K562 (cell line): ENCODE measurements at regions not wholly inside any gene's neighbourhood (a gene's known extent, or its start where the extent isn't known, plus 50 kb on each side); places are given as distances from the start of the nearest gene placed in this dataset.

Source experiments
- ATAC-seq: fragments of 200-7000 bp; cut with Tn5 transposase; 3 replicates; pipeline ENCODE4 v1.9.1; 2020; ENCODE audit warnings: moderate library complexity
- BruUV-seq: library from RNA; stranded (reverse); fragments of 400-500 nt; replicated peaks from 2 replicates; lab custom pipeline; 2021; lab: Mats Ljungman, UMichigan
- CTCF ChIA-PET: fragments of 300-600 bp; formaldehyde crosslinking; extraction: SDS; loops from one replicate; lab custom pipeline; 2021; ENCODE audit warnings: low intra/inter-chr PET ratio; lab: Yijun Ruan, JAX
- POLR2A ChIA-PET: fragments of 300-600, 350-650 bp; sonication (Branson Sonifier 250); formaldehyde crosslinking; extraction: SDS; loops from one replicate; lab custom pipeline; 2021; ENCODE audit warnings: antibody characterized with exemption, inconsistent platforms; lab: Yijun Ruan, JAX
- DNase-seq, 4 experiments: peaks; one replicate each; pipeline versions ENCODE4 v3.0.0 to v3.0.0-alpha.2; 2011 to 2018; ENCODE audit warnings: low spot score in 3 of 4, mixed read lengths in 3 of 4; ENCODE audit errors: extremely low read depth in 1 of 4
- FAIRE-seq: peaks from 2 replicates; lab custom pipeline; 2011; peaks lifted over from hg19 to GRCh38; lab: Jason Lieb, UNC
- H2AFZ ChIP-seq: 2 replicates; pipeline ENCODE4 v1.6.0; 2011; ENCODE audit warnings: low read depth, low read length, control low read depth, inconsistent platforms
- H3K27ac ChIP-seq: fragments of 200-600 bp; 3 replicates; pipeline ENCODE4 v1.8.0; 2011; ENCODE audit warnings: low read depth, mild to moderate bottlenecking, control low read depth, inconsistent platforms, low read length, moderate library complexity, mixed read lengths; ENCODE audit errors: extremely low read depth
- H3K27me3 ChIP-seq, 2 experiments: fragments of 300-600 bp in 1 of 2; 2 replicates in 1 of 2; 3 replicates in 1 of 2; pipeline versions ENCODE4 v1.6.0 to v1.8.0; 2011; ENCODE audit warnings: inconsistent platforms in 2 of 2, low read length in 2 of 2, mild to moderate bottlenecking in 1 of 2, mixed read lengths in 1 of 2, moderate library complexity in 1 of 2; ENCODE audit not compliant: control insufficient read depth in 2 of 2, insufficient read depth in 2 of 2
- H3K36me3 ChIP-seq: fragments of 300-600 bp; 3 replicates; pipeline ENCODE4 v1.8.0; 2011; ENCODE audit warnings: mild to moderate bottlenecking, low read length, inconsistent platforms; ENCODE audit not compliant: control insufficient read depth, insufficient read depth
- H3K4me1 ChIP-seq, 2 experiments: fragments of 200-600 bp in 1 of 2; replicated peaks in 1 of 2; 2 replicates in 1 of 2; 3 replicates in 1 of 2; pipeline versions ENCODE4 v1.5.1 to v1.8.0; 2011; ENCODE audit warnings: inconsistent platforms in 2 of 2, low read length in 2 of 2, mild to moderate bottlenecking in 1 of 2, mixed read lengths in 1 of 2, moderate library complexity in 1 of 2; ENCODE audit not compliant: control insufficient read depth in 2 of 2, insufficient read depth in 2 of 2
- H3K4me2 ChIP-seq: 2 replicates; pipeline ENCODE4 v1.6.1; 2011; ENCODE audit warnings: low read length, control low read depth, inconsistent platforms, mixed read lengths; ENCODE audit not compliant: insufficient read depth
- H3K4me3 ChIP-seq: fragments of 200-600 bp; sonication (generic), shearing (Covaris generic); 2 replicates; pipeline ENCODE4 v1.5.1; 2016; ENCODE audit warnings: control low read depth, inconsistent platforms
- H3K79me2 ChIP-seq: fragments of 200-600 bp; 3 replicates; pipeline ENCODE4 v1.8.0; 2011; ENCODE audit warnings: low read length, inconsistent platforms; ENCODE audit not compliant: control insufficient read depth, insufficient read depth
- H3K9ac ChIP-seq, 2 experiments: 2 replicates each; pipeline versions ENCODE4 v1.6.0 to v1.6.1; 2011; ENCODE audit warnings: low read depth in 2 of 2, low read length in 2 of 2, control low read depth in 1 of 2, inconsistent platforms in 1 of 2, mild to moderate bottlenecking in 1 of 2, mixed read lengths in 1 of 2; ENCODE audit not compliant: insufficient read depth in 1 of 2
- H3K9me1 ChIP-seq: one replicate; pipeline ENCODE4 v1.6.0; 2011; ENCODE audit warnings: inconsistent platforms, mild to moderate bottlenecking, low read length, moderate library complexity; ENCODE audit not compliant: control insufficient read depth, insufficient read depth
- H3K9me3 ChIP-seq: replicated peaks from 2 replicates; pipeline ENCODE4 v1.5.1; 2011; ENCODE audit warnings: low read depth, low read length, inconsistent platforms; ENCODE audit not compliant: control insufficient read depth, insufficient read depth
- H4K20me1 ChIP-seq: replicated peaks from 2 replicates; pipeline ENCODE4 v1.6.1; 2011; ENCODE audit warnings: low read length, inconsistent platforms, mixed read lengths; ENCODE audit not compliant: control insufficient read depth, insufficient read depth
- ETV1 ChIP-seq: fragments of 450-650 bp; conservative IDR thresholded peaks from 2 replicates; pipeline ENCODE4 v1.6.1; 2016; ENCODE audit warnings: missing genetic modification characterization, control low read depth, low read depth, missing compliant biosample characterization
- FOXJ3 ChIP-seq: sonication (generic); formaldehyde crosslinking; IDR thresholded peaks from 2 replicates; pipeline ENCODE4 v1.4.0; 2020; ENCODE audit warnings: mild to moderate bottlenecking, missing genetic modification reagents
- GTF2A2 ChIP-seq: IDR thresholded peaks from 2 replicates; pipeline ENCODE4 v1.6.1; 2016; ENCODE audit warnings: mild to moderate bottlenecking, missing genetic modification characterization, missing compliant biosample characterization
- HDAC1 ChIP-seq, 2 experiments: fragments of 450-650 bp; IDR thresholded peaks; 2 replicates each; pipeline ENCODE4 v1.6.1; 2016 to 2017; ENCODE audit warnings: inconsistent platforms in 1 of 2, mild to moderate bottlenecking in 1 of 2, moderate library complexity in 1 of 2
- HOMEZ ChIP-seq: fragments of 250-450 bp; sonication (Bioruptor Pico); IDR thresholded peaks from 2 replicates; pipeline ENCODE4 v1.4.0; 2020; ENCODE audit warnings: mild to moderate bottlenecking, moderate library complexity
- MBD2 ChIP-seq: sonication (generic); IDR thresholded peaks from 2 replicates; pipeline ENCODE4 v1.6.1; 2016; ENCODE audit warnings: low read depth, borderline replicate concordance
- RBM14 ChIP-seq: fragments of 200-400 bp; formaldehyde crosslinking; IDR thresholded peaks from 2 replicates; pipeline ENCODE4 v1.6.1; 2018; ENCODE audit warnings: low read depth, mild to moderate bottlenecking, low read length, moderate library complexity, borderline replicate concordance; ENCODE audit not compliant: insufficient read depth
- SPI1 ChIP-seq: IDR thresholded peaks from 2 replicates; pipeline ENCODE4 v1.6.1; 2011; ENCODE audit warnings: low read depth, low read length, control low read depth, borderline replicate concordance
- ZNF12 ChIP-seq: sonication (generic); formaldehyde crosslinking; IDR thresholded peaks from 2 replicates; pipeline ENCODE4 v1.4.0; 2020; ENCODE audit warnings: mild to moderate bottlenecking, missing genetic modification reagents
- whole genome bisulfite sequencing: fragments of 100-300 bp; shearing (Covaris generic); methylation state at CpG from one replicate; pipeline ENCODE4 v1.1.6; 2016; ENCODE audit warnings: low coverage, mixed read lengths; ENCODE audit not compliant: insufficient coverage; ENCODE audit errors: missing lambda C conversion rate; 5-methylcytosine and 5-hydroxymethylcytosine counted together
- in situ Hi-C: fragments of 300-500 bp; cut with MboI; formaldehyde crosslinking; loops from 4 replicates; pipeline ENCODE4 v1.15.0; 2018; ENCODE audit warnings: inconsistent platforms, mixed read lengths
- intact Hi-C: fragments of 100-400 bp; cut with micrococcal nuclease; formaldehyde crosslinking; loops from 2 replicates; pipeline ENCODE4 v1.14.2; 2022
- TF ChIP-seq, protein P1 (sequence below): fragments of 450-650 bp; IDR thresholded peaks from 2 replicates; pipeline ENCODE4 v1.6.1; 2014; ENCODE audit warnings: low read depth, mild to moderate bottlenecking, moderate library complexity, borderline replicate concordance

GRCh38 chr13:105847527-105848291, 687.8 kb downstream of the EFNB2 start:
- H3K36me3 ChIP-seq = no peaks in the 10 kb centered on the region
- H3K9me1 ChIP-seq = no peaks in the 10 kb centered on the region
- H3K9me3 ChIP-seq = no peaks in the 10 kb centered on the region
- in situ Hi-C loops = no loop called here
- H4K20me1 ChIP-seq = no peaks in the 10 kb centered on the region
- TF ChIP-seq, protein P1, sequence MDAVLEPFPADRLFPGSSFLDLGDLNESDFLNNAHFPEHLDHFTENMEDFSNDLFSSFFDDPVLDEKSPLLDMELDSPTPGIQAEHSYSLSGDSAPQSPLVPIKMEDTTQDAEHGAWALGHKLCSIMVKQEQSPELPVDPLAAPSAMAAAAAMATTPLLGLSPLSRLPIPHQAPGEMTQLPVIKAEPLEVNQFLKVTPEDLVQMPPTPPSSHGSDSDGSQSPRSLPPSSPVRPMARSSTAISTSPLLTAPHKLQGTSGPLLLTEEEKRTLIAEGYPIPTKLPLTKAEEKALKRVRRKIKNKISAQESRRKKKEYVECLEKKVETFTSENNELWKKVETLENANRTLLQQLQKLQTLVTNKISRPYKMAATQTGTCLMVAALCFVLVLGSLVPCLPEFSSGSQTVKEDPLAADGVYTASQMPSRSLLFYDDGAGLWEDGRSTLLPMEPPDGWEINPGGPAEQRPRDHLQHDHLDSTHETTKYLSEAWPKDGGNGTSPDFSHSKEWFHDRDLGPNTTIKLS = no peak
- TF ChIP-seq FOXJ3 (CRISPR knock-in tag) (no peak), RBM14 (no peak), ZNF12 (no peak), GTF2A2 (tag) (no peak), HOMEZ (CRISPR knock-in tag) (no peak), ETV1 (tag) (no peak), SPI1 (no peak), HDAC1 (IDR thresholded peaks at IDR 0.05) (no peak), MBD2 (no peak)
- ChIA-PET POLR2A (no interaction called here), CTCF (no interaction called here)
- no peaks in the 10 kb centered on the region for H3K27me3 ChIP-seq
- WGBS = 0% methylated on average over 8 of the region's 8 CpGs
- ATAC-seq (no peak), FAIRE-seq (no peak), DNase-seq (no peak)
- H3K27ac ChIP-seq = no peak overlapping the region
- no peak overlapping the region for H3K4me2 ChIP-seq
- H3K79me2 ChIP-seq = no peaks in the 10 kb centered on the region
- no peak overlapping the region for H3K4me3 ChIP-seq
- no peak overlapping the region for H3K9ac ChIP-seq
- BruUV-seq = no TSS peak
- intact Hi-C loops = no loop called here
- no peak overlapping the region for H2AFZ ChIP-seq
- no peaks in the 10 kb centered on the region for H3K4me1 ChIP-seq
